ENCODE measurements at regions not wholly inside any gene's neighbourhood (a gene's known extent, or its start where the extent isn't known, plus 50 kb on each side); places are given as distances from the start of the nearest gene placed in this dataset.

GRCh38 chr12:28824193-28824846 is 324.8 kb upstream of the FAR2 start:
- DNase-seq (ENCODE audit: low spot score), result no peak

- DNase-seq (ENCODE audit: low spot score), result no peak
These were observed 324.2 kb upstream of the FAR2 start for GRCh38 chr12:28824849-28825248.

- DNase-seq (ENCODE audit: low spot score), result no peak
These were observed 322.3 kb upstream of the FAR2 start for GRCh38 chr12:28826766-28827165.

- DNase-seq (ENCODE audit: low spot score), result peak; percentile 32
These were observed 321.2 kb upstream of the FAR2 start for GRCh38 chr12:28827861-28828260.

- no peak for DNase-seq (ENCODE audit: low spot score)
These were observed 320.8 kb upstream of the FAR2 start for GRCh38 chr12:28828318-28828717.

GRCh38 chr12:28830491-28830890 is 318.6 kb upstream of the FAR2 start:
- no peak for DNase-seq (ENCODE audit: low spot score)

- no peak for DNase-seq (ENCODE audit: low spot score)
These were observed 304.4 kb upstream of the FAR2 start for GRCh38 chr12:28844718-28845117.

- DNase-seq (ENCODE audit: low spot score), result no peak
These were observed 297.3 kb upstream of the FAR2 start for GRCh38 chr12:28851781-28852180.

- no peak for DNase-seq (ENCODE audit: low spot score)
These were observed 293.2 kb upstream of the FAR2 start for GRCh38 chr12:28855761-28856310.

- DNase-seq (ENCODE audit: low spot score), result peak; percentile 8
These were observed 291.7 kb upstream of the FAR2 start for GRCh38 chr12:28857369-28857768.

GRCh38 chr12:28859551-28859950 is 289.5 kb upstream of the FAR2 start:
- no peak for DNase-seq (ENCODE audit: low spot score)

GRCh38 chr12:28865776-28866175 is 283.3 kb upstream of the FAR2 start:
- no peak for DNase-seq (ENCODE audit: low spot score)

- DNase-seq (ENCODE audit: low spot score), result no peak
These were observed 282.8 kb upstream of the FAR2 start for GRCh38 chr12:28866296-28866695.

GRCh38 chr12:28866715-28867503 is 282.2 kb upstream of the FAR2 start:
- no peak for DNase-seq (ENCODE audit: low spot score)

GRCh38 chr12:28868414-28868813 is 280.7 kb upstream of the FAR2 start:
- DNase-seq (ENCODE audit: low spot score), result no peak

GRCh38 chr12:28869197-28869596 is 279.9 kb upstream of the FAR2 start:
- DNase-seq (ENCODE audit: low spot score), result no peak

- no peak for DNase-seq (ENCODE audit: low spot score)
These were observed 278.1 kb upstream of the FAR2 start for GRCh38 chr12:28870839-28871440.

GRCh38 chr12:28872654-28873268 is 276.3 kb upstream of the FAR2 start:
- DNase-seq (ENCODE audit: low spot score), result peak; percentile 90

- no peak for DNase-seq (ENCODE audit: low spot score)
These were observed 274.3 kb upstream of the FAR2 start for GRCh38 chr12:28874758-28875157.

GRCh38 chr12:28876196-28876798 is 272.8 kb upstream of the FAR2 start:
- DNase-seq (ENCODE audit: low spot score), result peak; percentile 19

- DNase-seq (ENCODE audit: low spot score), result no peak
These were observed 271.2 kb upstream of the FAR2 start for GRCh38 chr12:28877854-28878253.

GRCh38 chr12:28878629-28879028 is 270.4 kb upstream of the FAR2 start:
- no peak for DNase-seq (ENCODE audit: low spot score)

All from HT-29 (cell line).